Keratinocyte (primary cell): ENCODE measurements at regions not wholly inside any gene's neighbourhood (a gene's known extent, or its start where the extent isn't known, plus 50 kb on each side); places are given as distances from the start of the nearest gene placed in this dataset.
"Not testable (repeated sequence)": the region's sequence is repeated elsewhere in the genome, so short reads cannot be mapped to it uniquely, and the experiment has no call there.

ENCODE experiments used
- DNase-seq: peaks from one replicate; pipeline ENCODE4 v3.0.0-alpha.2; 2011; ENCODE audit warnings: low read depth, missing footprints, low spot score
- FAIRE-seq: peaks from 2 replicates; lab custom pipeline; 2011; peaks lifted over from hg19 to GRCh38; lab: Jason Lieb, UNC
- H2AFZ ChIP-seq: 2 replicates; pipeline ENCODE4 v1.6.0; 2012; ENCODE audit warnings: low read length, control low read depth, inconsistent platforms; ENCODE audit not compliant: control insufficient read depth
- H3K27ac ChIP-seq: 2 replicates; pipeline ENCODE4 v1.5.1; 2011; ENCODE audit warnings: low read length; ENCODE audit not compliant: control insufficient read depth, insufficient read depth
- H3K27me3 ChIP-seq: 3 replicates; pipeline ENCODE4 v1.6.0; 2011; ENCODE audit warnings: low read length; ENCODE audit not compliant: control insufficient read depth, insufficient read depth; ENCODE audit errors: extremely low read depth
- H3K36me3 ChIP-seq, 2 experiments: 2 replicates in 1 of 2; 3 replicates in 1 of 2; pipeline ENCODE4 v1.5.1; 2011; ENCODE audit warnings: low read length in 2 of 2, mild to moderate bottlenecking in 1 of 2; ENCODE audit not compliant: control insufficient read depth in 2 of 2, insufficient read depth in 2 of 2; ENCODE audit errors: extremely low read depth in 1 of 2
- H3K4me1 ChIP-seq: 3 replicates; pipeline ENCODE4 v1.5.1; 2011; ENCODE audit warnings: low read length; ENCODE audit not compliant: control insufficient read depth, insufficient read depth; ENCODE audit errors: extremely low read depth
- H3K4me2 ChIP-seq: 3 replicates; pipeline ENCODE4 v1.6.0; 2011; ENCODE audit warnings: low read depth, low read length; ENCODE audit not compliant: control insufficient read depth, insufficient read depth; ENCODE audit errors: extremely low read depth
- H3K4me3 ChIP-seq, 3 experiments: fragments of 200-600 bp in 1 of 3; sonication (generic) in 1 of 3; 2 replicates in 2 of 3; 3 replicates in 1 of 3; pipeline ENCODE4 v1.5.1; 2011 to 2016; ENCODE audit warnings: low read length in 3 of 3, mild to moderate bottlenecking in 3 of 3, control low read depth in 2 of 3, inconsistent platforms in 1 of 3, low read depth in 1 of 3, mixed read lengths in 1 of 3, mixed run types in 1 of 3, moderate library complexity in 1 of 3; ENCODE audit not compliant: control insufficient read depth in 2 of 3, insufficient read depth in 2 of 3; ENCODE audit errors: extremely low read depth in 1 of 3
- H3K79me2 ChIP-seq: 2 replicates; pipeline ENCODE4 v1.6.0; 2012; ENCODE audit warnings: low read length; ENCODE audit not compliant: control insufficient read depth, insufficient read depth
- H3K9ac ChIP-seq: 3 replicates; pipeline ENCODE4 v1.6.0; 2011; ENCODE audit warnings: low read length; ENCODE audit not compliant: control insufficient read depth, insufficient read depth; ENCODE audit errors: extremely low read depth
- H3K9me1 ChIP-seq: 3 replicates; pipeline ENCODE4 v1.6.0; 2011; ENCODE audit warnings: low read length; ENCODE audit not compliant: control insufficient read depth, insufficient read depth; ENCODE audit errors: extremely low read depth
- H3K9me3 ChIP-seq: 2 replicates; pipeline ENCODE4 v1.5.1; 2012; ENCODE audit warnings: low read depth, low read length; ENCODE audit not compliant: control insufficient read depth
- H4K20me1 ChIP-seq: 3 replicates; pipeline ENCODE4 v1.6.0; 2011; ENCODE audit warnings: low read length; ENCODE audit not compliant: control insufficient read depth, insufficient read depth; ENCODE audit errors: extremely low read depth
- CTCF ChIP-seq, 3 experiments: IDR thresholded peaks in 1 of 3; conservative IDR thresholded peaks in 1 of 3; optimal IDR thresholded peaks in 1 of 3; 2 replicates in 2 of 3; 3 replicates in 1 of 3; pipeline versions ENCODE3 to v1.5.1; 2011; ENCODE audit warnings: low read length in 3 of 3, mild to moderate bottlenecking in 3 of 3, moderate library complexity in 2 of 3, control low read depth in 1 of 3, inconsistent platforms in 1 of 3; ENCODE audit not compliant: insufficient read depth in 2 of 3; ENCODE audit errors: extremely low read depth in 1 of 3
- EZH2 ChIP-seq: IDR thresholded peaks from one replicate; pipeline ENCODE4 v1.6.1; 2012; ENCODE audit warnings: inconsistent platforms, mild to moderate bottlenecking, low read length, moderate library complexity
- dilution Hi-C: fragments of 300-500 bp; cut with MboI; formaldehyde crosslinking; loops from one replicate; pipeline ENCODE4 v1.7.0; 2020; ENCODE audit warnings: low sequenced_read_pairs; ENCODE audit not compliant: extremely low pct_ligation_motif_present

DNA sequence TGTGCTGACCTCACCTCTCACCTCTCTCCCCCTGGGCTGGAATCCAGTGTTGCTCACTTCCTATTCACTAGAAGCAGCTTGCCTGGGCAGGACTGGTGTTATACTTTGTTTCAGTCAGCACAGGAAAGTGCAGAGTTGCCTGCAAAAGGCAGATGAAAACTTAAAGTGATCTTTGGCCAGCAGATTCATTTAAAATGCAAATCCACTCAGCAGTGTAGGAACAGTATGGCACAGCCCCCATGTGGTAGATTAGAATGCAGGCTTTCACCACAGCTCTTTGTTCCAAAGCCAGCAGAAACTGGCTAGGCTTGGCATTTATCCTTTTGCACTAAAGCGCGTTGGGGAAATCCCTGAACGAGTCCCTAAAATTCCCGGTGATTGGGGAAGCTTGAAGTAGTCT lies 301.2 kb downstream of the OR4C45 start:
- H3K27me3 ChIP-seq: no peaks in the 10 kb centered on the region
- H2AFZ ChIP-seq: no peak overlapping the region
- no peak for TF ChIP-seq EZH2
- peak in 1 of 3 experiments; percentile 18 for TF ChIP-seq CTCF (optimal IDR thresholded peaks at IDR 0.05 in 1 of 3, IDR thresholded peaks at IDR 0.05 in 1 of 3, conservative IDR thresholded peaks at IDR 0.05 in 1 of 3; ENCODE audit: extremely low read depth in 1 of 3, insufficient read depth in 2 of 3, low read length in 3 of 3)
- no peaks in the 10 kb centered on the region for H3K9me3 ChIP-seq
- no peaks in the 10 kb centered on the region for H3K36me3 ChIP-seq
- H3K9ac ChIP-seq: no peak overlapping the region
- H3K27ac ChIP-seq: peak overlapping the region; percentile 8
- dilution Hi-C loops: no loop called here
- H4K20me1 ChIP-seq: no peaks in the 10 kb centered on the region
- H3K4me2 ChIP-seq: no peak overlapping the region
- H3K4me1 ChIP-seq: no peaks in the 10 kb centered on the region
- FAIRE-seq (no peak), DNase-seq (no peak)
- H3K79me2 ChIP-seq: no peaks in the 10 kb centered on the region
- no peak overlapping the region for H3K4me3 ChIP-seq
- H3K9me1 ChIP-seq: no peaks in the 10 kb centered on the region

- H4K20me1 ChIP-seq, dilution Hi-C loops: not testable (repeated sequence)
These were observed 304.8 kb downstream of the OR4C45 start for GRCh38 chr11:50337432-50337831.

GRCh38 chr11:50348018-50348417 lies 315.3 kb downstream of the OR4C45 start:
- DNase-seq, H4K20me1 ChIP-seq, dilution Hi-C loops, H3K9ac ChIP-seq, H3K4me3 ChIP-seq, H3K36me3 ChIP-seq, H3K27me3 ChIP-seq, H3K4me2 ChIP-seq, H3K4me1 ChIP-seq, FAIRE-seq, H3K9me1 ChIP-seq, H3K79me2 ChIP-seq, H3K27ac ChIP-seq, H3K9me3 ChIP-seq, H2AFZ ChIP-seq: not testable (repeated sequence)

More at GRCh38 chr11:50337432-50337831, 304.8 kb downstream of the OR4C45 start:
- not testable (repeated sequence) for H3K27ac ChIP-seq, H3K4me3 ChIP-seq, H3K36me3 ChIP-seq, H3K27me3 ChIP-seq, H2AFZ ChIP-seq, DNase-seq, H3K9me3 ChIP-seq, H3K4me1 ChIP-seq, H3K79me2 ChIP-seq, H3K4me2 ChIP-seq, H3K9me1 ChIP-seq, H3K9ac ChIP-seq
- peak; percentile 51 for FAIRE-seq
